HG03196 (cell line): ENCODE measurements at regions not wholly inside any gene's neighbourhood (a gene's known extent, or its start where the extent isn't known, plus 50 kb on each side); places are given as distances from the start of the nearest gene placed in this dataset.

ENCODE experiments used
- ATAC-seq: cut with Tn5 transposase; IDR thresholded peaks from one replicate; pipeline ENCODE4 v1.9.1; 2021; ENCODE audit not compliant: unreplicated experiment

GRCh38 chr16:73771196-73772064 lies 525.2 kb upstream of the PSMD7 start:
- no peak for ATAC-seq

- no peak for ATAC-seq
These were observed 527.8 kb upstream of the PSMD7 start for GRCh38 chr16:73768786-73769203.

GRCh38 chr16:73764321-73764720 lies 532.3 kb upstream of the PSMD7 start:
- no peak for ATAC-seq

GRCh38 chr16:73756289-73757178 lies 540.1 kb upstream of the PSMD7 start:
- no peak for ATAC-seq

- no peak for ATAC-seq
These were observed 542.7 kb upstream of the PSMD7 start for GRCh38 chr16:73753931-73754330.

GRCh38 chr16:73750639-73751038 lies 546.0 kb upstream of the PSMD7 start:
- ATAC-seq = no peak

GRCh38 chr16:73747328-73747727 lies 549.3 kb upstream of the PSMD7 start:
- ATAC-seq = no peak

- ATAC-seq = no peak
These were observed 550.1 kb upstream of the PSMD7 start for GRCh38 chr16:73746554-73746953.

GRCh38 chr16:73743665-73744496 lies 552.7 kb upstream of the PSMD7 start:
- no peak for ATAC-seq

- no peak for ATAC-seq
These were observed 557.4 kb upstream of the PSMD7 start for GRCh38 chr16:73739049-73739769.

GRCh38 chr16:73738266-73738665 lies 558.3 kb upstream of the PSMD7 start:
- no peak for ATAC-seq

GRCh38 chr16:73737637-73738036 lies 559.0 kb upstream of the PSMD7 start:
- ATAC-seq = no peak

GRCh38 chr16:73735954-73736353 lies 560.7 kb upstream of the PSMD7 start:
- no peak for ATAC-seq

- no peak for ATAC-seq
These were observed 561.6 kb upstream of the PSMD7 start for GRCh38 chr16:73735018-73735417.

- ATAC-seq = no peak
These were observed 563.9 kb upstream of the PSMD7 start for GRCh38 chr16:73732681-73733080.

GRCh38 chr16:73732143-73732542 lies 564.5 kb upstream of the PSMD7 start:
- no peak for ATAC-seq

GRCh38 chr16:73730481-73731090 lies 566.0 kb upstream of the PSMD7 start:
- ATAC-seq = no peak

- no peak for ATAC-seq
These were observed 571.5 kb upstream of the PSMD7 start for GRCh38 chr16:73725156-73725555.

GRCh38 chr16:73724503-73724902 lies 572.1 kb upstream of the PSMD7 start:
- no peak for ATAC-seq
